ENCODE measurements at regions not wholly inside any gene's neighbourhood (a gene's known extent, or its start where the extent isn't known, plus 50 kb on each side); places are given as distances from the start of the nearest gene placed in this dataset.
A peak's percentile ranks its signal among the peaks of the same experiment; 100 is the strongest.
"Not testable (repeated sequence)": the region's sequence is repeated elsewhere in the genome, so short reads cannot be mapped to it uniquely, and the experiment has no call there.

DNA sequence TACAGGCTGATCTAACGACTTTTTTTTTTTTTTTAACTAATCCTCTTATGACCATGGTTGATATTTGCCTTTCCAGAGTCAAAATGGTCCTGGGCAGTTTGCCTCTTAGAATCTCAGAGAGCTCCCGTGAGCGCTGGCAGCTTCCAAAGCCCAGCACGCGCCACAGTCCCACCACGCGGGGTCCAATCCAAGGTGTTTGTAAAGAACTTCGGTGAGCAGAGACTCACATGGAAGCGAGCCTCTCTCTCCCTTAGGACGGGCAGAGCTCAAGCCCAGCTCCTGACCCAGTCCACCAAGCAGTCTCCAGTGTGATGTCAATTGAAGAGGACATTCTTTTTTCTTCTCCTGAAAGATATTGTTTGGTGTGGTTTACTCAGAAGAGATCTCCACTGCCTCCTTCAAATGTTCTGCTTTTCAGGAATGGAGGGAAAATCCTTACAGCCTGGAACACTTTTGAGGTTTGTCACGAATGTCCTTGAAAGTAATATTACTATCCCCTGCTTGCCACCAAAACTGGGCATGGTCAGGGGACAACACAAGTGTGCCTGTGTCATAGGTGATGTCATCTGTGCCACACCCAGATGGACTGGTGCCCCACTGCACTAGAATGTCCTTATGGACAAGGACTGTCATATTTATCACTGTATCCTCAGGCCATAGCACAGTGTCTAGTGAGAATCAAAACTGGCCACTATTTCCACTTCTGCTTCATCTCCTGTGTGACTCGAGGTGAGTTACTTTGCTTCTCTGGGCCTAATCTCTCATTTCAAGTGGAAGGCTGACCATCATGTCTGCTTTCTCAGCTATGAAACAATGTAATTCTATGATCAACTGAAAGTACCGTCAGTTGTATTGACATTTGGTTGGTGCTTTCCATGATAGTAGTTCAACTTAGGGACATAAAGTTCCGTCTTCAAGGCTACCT lies 97.4 kb upstream of the EDEM3 start:
- DNase-seq = no peak

GRCh38 chr1:184843732-184844495 lies 89.3 kb upstream of the EDEM3 start:
- DNase-seq = no peak

- DNase-seq = no peak
Measured at GRCh38 chr1:184840596-184840995, 85.9 kb upstream of the EDEM3 start.

- DNase-seq = peak; percentile 83
Measured at GRCh38 chr1:184838504-184838951, 83.9 kb upstream of the EDEM3 start.

DNA sequence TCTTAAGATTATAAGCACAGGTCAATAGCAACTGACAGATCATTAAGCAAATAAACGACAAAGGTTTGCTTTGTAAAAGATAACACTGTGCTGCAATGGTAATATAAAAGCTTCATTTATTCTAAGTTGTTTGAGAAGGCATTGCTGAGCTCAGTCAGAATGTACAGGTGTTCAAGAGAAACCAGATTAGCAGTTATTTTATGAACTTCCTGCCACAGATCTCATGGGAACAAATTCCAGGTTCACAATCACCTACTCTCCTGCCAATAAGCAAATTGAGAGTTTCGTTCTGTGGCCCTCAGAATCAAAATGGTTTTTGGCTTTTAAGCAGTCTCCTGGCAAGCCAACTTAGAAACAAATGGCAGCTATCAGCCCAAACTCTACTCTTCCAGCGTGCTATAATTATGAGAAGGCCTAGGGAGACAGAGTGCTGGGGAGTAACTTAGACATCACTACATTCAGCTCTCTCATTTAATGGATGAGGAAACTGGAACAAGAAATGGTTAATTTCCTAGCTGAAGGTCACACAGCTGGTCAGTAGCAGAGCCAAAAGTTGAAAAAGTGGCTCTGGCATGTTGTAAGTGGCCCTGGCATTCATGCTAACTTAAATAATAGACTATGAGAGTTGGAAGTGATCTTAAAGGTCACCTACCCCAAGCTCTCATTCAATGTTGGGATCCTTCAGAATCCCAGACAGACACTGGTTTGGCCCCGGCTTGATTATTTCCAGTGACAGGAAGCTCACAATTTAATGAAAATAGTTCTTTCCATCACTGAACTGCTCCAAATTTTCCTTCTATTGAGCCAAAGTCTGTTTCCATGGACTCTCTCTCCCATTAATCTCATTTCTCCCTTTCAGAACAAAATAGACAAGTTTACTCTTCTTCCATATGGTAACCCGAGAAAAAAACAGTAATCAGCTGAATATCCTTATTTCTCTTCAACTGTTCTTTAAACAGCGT lies 82.6 kb upstream of the EDEM3 start:
- no peak for DNase-seq

GRCh38 chr1:184836141-184836540 lies 81.5 kb upstream of the EDEM3 start:
- no peak for DNase-seq

DNA sequence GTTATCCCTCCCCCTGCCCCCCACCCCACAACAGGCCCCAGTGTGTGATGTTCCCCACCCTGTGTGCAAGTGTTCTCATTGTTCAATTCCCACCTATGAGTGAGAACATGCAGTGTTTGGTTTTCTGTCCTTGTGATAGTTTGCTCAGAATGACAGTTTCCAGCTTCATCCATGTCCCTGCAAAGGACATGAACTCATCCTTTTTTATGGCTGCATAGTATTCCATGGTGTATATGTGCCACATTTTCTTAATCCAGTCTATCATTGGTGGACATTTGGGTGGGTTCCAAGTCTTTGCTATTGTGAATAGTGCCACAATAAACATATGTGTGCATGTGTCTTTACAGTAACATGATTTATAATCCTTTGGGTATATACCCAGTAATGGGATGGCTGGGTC lies 79.3 kb upstream of the EDEM3 start:
- not testable (repeated sequence) for DNase-seq

DNA sequence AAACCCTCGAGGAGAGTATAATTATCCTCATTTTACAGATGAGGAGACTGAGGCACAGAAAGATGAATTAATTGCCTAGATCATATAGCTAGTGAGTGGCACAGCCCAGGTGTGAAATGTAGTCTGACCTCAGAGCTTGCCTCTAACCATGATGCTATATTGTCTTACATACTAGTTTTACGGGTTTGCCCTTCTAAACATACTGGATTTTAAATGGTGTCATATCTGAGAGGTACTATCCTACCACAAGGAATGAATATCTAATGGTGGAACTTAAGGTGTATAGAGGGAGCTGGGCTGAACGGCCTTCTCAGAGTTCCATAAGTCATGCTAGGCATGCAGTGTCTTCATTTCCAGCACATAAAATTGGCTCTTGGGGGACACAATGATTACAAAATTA lies 77.9 kb upstream of the EDEM3 start:
- DNase-seq = no peak

GRCh38 chr1:184829496-184829895 lies 74.8 kb upstream of the EDEM3 start:
- DNase-seq = not testable (repeated sequence)

GRCh38 chr1:184828369-184828717 lies 73.7 kb upstream of the EDEM3 start:
- no peak for DNase-seq

GRCh38 chr1:184827600-184828368 lies 73.1 kb upstream of the EDEM3 start:
- no peak for DNase-seq

DNA sequence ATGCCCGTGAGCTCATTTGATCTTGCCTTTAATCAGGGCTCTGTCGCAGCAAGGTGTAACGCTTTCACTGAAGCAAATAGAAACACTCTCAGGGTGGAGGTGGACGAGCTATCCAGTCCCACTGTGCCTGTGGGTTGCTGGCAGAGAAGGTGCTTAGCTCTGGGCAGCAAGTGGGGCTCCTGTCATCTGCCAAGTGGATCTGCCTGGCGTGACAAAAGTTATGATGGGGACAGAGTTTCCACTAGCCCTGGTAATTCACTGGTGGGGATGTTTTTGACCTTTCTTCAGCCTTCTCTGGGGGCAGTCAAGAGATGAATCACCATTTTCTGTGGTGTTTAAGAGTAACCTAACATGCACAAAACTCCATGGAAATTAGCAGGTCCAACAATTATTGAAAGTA lies 71.3 kb upstream of the EDEM3 start:
- no peak for DNase-seq

- no peak for DNase-seq
Measured at GRCh38 chr1:184825571-184825970, 70.9 kb upstream of the EDEM3 start.

- DNase-seq = no peak
Measured at GRCh38 chr1:184824691-184825323, 70.1 kb upstream of the EDEM3 start.

GRCh38 chr1:184823080-184823479 lies 68.4 kb upstream of the EDEM3 start:
- DNase-seq = no peak

GRCh38 chr1:184822267-184822666 lies 67.6 kb upstream of the EDEM3 start:
- DNase-seq = no peak

- DNase-seq = no peak
Measured at GRCh38 chr1:184821658-184822057, 67.0 kb upstream of the EDEM3 start.

GRCh38 chr1:184820956-184821355 lies 66.3 kb upstream of the EDEM3 start:
- no peak for DNase-seq

- DNase-seq = no peak
Measured at GRCh38 chr1:184820218-184820750, 65.6 kb upstream of the EDEM3 start.

GRCh38 chr1:184818646-184819045 lies 64.0 kb upstream of the EDEM3 start:
- DNase-seq = no peak

DNA sequence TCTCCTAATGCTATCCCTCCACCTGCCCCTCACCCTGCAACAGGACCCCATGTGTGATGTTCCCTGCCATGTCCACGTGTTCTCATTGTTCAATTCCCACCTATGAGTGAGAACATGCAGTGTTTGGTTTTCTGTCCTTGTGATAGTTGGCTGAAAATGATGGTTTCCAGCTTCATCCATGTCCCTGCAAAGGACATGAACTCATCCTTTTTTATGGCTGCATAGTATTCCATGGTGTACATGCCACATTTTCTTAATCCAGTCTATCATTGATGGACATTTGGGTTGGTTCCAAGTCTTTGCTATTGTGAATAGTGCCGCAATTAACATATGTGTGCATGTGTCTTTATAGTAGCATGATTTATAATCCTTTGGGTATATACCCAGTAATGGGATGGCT lies 62.3 kb upstream of the EDEM3 start:
- not testable (repeated sequence) for DNase-seq
